Iris pigment epithelial cell (primary cell): ENCODE measurements at regions not wholly inside any gene's neighbourhood (a gene's known extent, or its start where the extent isn't known, plus 50 kb on each side); places are given as distances from the start of the nearest gene placed in this dataset.
A peak's percentile ranks its signal among the peaks of the same experiment; 100 is the strongest.
"Not testable (repeated sequence)": the region's sequence is repeated elsewhere in the genome, so short reads cannot be mapped to it uniquely, and the experiment has no call there.

Experiments
- DNase-seq: peaks from one replicate; pipeline ENCODE4 v3.0.0-alpha.2; 2011; ENCODE audit warnings: low read depth

DNA sequence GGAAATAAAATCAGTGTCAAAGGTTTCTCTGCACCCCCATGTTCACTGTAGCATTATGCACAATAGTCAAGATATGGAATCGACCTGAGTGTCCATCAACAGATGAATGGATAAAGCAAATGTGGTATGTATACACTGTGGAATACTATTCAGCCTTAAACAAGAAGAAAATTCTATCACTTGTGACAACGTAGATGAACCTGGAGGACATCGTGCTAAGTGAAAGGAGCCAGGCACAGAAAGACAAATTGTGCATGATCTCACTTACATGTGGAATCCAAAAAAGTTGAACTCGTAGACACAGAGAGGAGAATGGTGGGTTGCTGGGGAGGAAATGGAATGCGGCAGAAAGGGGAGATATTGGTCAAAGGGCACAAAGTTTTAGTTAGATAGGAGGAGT, 136.3 kb upstream of the ESR1 start:
- DNase-seq, result no peak

DNA sequence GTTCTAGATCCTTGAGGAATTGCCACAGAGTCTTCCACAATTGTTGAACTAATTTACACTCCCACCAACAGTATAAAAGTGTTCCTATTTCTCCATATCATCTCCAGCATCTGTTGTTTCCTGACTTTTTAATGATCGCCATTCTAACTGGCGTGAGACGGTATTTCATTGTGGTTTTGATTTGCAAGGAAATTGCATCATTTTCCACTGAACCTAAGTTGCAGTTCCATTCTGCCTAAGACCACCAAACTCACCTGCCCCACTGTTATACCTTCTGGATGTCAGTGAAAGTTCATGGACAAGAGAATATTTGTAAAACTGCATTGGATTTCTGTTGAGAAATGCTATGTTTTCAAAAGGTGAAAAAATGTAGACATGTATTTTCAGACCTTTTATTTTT, 132.9 kb upstream of the ESR1 start:
- no peak for DNase-seq

DNA sequence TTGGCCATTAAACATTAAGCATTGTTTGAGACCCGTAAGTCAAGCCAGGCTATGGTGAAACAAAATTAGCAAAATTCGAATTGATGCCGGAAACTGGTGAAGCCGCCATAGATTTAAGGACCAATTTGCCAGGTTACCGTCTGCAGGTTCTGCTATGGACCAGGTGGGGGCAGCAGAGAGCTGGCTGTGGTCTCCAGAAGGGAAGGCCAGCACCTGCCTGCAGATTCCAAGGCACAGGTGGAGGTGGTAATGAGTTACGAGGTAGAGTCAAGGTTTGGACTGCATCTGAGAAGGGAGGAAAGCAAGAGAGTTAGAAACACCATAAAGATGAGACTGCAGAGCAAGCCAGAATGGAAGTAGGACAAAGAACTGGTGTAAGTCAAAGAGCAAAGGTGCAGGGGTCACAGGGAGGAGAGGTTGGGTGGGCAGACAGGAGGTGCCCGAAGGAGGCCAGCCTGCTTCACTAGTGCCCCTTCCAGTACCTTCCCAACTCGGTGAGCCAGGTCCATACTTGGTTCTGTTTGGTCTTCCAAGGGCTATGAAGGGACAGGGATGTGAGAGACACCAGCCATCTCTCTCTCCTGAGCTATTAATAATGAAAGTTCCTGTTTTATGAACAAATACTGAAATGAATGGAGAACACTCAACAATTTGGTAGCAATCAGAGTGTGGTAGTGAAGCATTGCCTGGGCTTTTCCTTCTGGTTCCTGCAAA, 131.6 kb upstream of the ESR1 start:
- DNase-seq, result peak; percentile 16

DNA sequence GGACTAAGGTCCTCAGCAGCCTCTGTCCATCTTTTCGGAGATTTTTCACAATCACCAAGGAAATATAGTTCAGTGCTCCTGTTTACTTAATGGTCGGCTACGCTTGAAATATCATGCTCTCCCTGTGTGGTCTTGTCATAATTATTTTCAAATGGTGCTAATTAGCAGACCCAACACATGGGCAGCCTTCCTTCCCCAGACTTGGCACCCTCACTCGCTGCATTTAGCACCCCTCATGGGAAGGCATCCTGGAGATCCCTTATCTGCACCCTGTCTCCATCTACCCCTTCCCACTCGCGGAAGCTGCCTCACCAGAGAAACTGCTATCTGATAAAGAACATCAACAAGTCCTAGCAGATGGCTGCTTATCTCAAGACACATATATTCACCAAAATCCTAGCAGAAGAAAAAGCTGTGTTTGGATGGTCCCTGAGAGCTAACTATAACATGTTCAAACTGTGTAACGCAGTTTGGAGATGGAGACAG, 131.0 kb upstream of the ESR1 start:
- no peak for DNase-seq

DNA sequence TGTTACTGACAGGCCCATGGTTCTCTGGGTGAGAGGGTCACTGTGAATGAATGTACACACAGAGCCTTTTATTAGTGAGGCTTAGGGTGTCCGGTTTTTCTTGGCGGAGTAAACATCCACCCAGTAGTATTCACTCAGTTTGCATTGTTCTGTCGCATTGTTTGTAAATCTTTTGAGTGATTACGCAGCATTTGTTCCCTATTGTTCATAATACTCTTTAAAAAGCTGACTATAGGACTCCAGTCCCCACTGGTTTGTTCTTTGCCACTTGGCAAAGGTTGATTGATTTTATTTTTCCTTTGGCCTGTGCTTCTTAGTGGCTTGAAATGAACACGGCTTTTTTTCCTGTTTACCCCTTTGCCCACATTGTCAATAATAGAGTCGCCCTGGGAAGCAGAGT, 130.1 kb upstream of the ESR1 start:
- DNase-seq, result no peak

DNA sequence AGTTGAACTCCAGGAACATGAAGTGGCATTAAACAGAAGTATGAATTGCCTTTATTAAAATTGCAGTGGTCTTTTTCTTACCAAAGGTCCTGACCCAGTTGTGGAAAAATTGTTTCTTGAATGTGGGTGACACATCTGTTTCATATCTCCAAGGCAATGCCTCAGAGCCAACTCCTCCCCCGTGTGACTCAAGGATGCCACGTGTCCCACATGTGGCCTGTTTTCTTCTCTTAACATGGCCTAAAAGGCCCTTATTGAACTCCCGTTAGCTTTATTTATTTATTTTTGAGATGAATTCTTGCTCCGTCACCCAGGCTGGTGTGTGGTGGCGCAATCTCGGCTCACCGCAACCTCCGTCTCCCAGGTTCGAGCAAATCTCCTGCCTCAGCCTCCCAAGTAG, 128.4 kb upstream of the ESR1 start:
- DNase-seq, result peak; percentile 72

DNA sequence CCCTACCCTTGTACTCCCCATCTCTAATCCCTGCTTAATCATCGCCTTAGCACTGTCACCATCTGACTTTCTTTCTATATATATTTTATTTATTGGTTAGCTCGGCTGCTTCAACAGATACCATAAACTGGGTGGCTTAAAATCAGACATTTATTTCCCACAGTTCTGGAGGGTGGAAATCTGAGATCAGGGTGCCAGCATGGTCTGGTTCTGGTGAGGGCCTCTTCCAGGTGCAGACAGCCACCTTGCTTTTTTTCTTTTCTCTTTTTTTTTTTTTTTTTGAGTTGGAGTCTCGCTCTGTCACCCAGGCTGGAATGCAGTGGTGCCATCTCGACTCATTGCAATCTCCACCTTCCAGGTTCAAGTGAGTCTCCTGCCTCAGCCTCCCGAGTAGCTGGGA, 127.5 kb upstream of the ESR1 start:
- DNase-seq, result no peak

DNA sequence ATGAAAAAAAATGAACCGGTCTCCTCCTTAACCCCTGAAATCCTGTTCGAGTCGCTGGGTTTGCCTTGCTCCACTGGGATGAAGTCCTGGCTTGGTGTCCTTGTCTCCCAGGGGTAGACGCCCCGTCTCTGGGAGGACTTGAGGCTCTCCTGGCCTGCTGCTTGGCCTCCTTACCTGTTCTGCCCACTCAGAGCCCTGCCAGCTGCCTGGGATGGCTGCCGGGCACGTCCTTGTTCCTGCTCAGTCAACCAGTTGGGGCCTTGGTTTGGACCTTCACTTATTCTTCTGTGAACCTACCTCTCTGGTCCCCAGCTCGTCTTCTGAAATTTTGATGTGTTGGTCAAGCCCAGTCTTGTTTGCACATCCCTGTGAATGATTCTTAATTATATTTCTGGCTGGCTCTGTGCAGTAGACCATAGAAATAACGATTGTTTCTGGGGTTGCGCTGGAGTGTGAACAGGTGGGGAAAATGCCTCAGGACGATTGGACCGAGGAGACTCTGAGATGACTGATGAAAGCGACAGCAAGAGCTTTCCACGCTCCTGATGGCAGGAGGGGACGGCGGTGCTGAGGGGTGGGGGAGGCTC, 126.5 kb upstream of the ESR1 start:
- no peak for DNase-seq

DNA sequence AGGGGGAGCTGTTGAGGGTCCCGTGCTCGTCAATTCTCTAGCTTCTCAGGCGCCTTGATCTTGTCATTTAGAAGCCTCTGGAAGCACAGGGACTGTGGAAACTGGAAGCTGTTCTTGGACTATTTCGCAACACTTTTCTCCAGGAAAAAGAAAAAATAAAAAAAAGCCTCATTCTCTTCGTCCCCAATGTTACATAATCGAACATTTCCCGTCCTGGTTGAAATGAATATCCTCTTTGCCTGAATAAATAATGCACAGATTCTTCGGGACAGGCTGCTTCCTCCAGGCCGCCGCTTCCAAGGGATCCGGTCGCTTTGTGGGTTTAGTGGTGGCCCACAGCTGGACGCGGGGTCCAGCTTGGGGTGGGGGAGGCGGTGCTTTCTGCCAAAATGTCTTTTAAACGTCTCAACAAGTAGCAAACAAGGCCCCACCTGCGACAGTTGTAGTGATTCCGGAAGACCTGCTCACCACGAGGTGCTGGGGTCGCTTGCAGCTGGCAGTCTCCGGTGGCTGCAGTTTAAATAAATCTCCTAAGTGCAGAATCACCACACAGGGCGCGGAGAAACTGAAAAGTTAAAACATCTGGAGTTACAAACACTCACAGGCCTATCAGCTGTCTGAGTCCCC, 125.9 kb upstream of the ESR1 start:
- peak; percentile 24 for DNase-seq

DNA sequence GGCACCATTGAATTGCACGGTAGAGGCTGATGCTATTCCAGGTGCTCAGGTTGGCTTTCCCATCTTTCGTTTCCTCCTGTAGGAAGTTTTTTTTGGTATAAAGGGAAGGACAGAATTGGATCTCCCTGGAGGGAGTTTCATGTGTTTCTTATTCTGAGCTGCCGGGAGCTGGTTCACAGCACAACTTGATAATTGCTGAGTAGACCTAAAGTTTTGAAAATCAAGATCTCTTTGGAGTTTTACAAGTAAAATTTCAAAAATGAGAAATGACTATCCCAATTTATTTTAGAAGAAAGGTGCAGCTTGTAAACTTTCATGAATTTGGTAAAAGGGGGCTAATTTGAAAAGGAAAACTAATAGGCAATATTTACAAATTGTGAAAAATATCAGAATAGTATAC, 125.2 kb upstream of the ESR1 start:
- no peak for DNase-seq

DNA sequence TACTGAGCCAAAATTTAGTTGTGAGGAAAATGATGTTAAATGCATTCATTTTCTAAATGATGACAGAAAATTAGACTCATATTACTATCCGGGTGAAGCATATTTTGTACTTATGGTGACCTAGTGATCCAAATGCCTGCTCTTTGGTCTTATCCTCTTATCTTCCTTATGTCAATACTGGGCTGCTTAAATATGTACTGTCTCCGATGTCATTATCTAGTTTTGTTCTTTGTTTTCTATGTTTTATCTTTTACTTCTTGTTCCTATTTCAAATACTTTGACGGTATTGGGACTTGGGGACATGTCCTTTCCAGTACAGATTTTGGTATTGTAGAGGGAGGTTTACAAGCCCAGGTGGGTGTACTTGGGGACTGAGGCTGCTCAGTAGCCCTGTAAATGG, 124.6 kb upstream of the ESR1 start:
- no peak for DNase-seq

DNA sequence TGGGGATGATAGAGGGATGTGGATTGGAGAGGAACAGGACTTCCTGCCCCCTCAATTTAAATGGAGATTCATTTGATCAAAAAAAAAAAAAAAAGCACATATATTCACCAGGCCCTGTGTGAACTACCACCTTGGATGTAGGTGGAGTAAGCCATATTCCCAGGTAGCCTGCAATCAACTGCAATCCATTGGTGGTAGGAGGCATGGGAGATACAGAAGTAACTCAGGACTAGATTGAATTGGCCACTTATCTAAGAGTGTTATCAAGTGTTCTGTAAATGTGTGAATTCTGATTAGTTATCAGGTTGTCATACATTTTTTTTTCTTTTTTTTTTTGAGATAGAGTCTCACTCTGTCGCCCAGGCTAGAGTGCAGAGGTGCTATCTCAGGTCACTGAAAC, 124.1 kb upstream of the ESR1 start:
- DNase-seq, result no peak

DNA sequence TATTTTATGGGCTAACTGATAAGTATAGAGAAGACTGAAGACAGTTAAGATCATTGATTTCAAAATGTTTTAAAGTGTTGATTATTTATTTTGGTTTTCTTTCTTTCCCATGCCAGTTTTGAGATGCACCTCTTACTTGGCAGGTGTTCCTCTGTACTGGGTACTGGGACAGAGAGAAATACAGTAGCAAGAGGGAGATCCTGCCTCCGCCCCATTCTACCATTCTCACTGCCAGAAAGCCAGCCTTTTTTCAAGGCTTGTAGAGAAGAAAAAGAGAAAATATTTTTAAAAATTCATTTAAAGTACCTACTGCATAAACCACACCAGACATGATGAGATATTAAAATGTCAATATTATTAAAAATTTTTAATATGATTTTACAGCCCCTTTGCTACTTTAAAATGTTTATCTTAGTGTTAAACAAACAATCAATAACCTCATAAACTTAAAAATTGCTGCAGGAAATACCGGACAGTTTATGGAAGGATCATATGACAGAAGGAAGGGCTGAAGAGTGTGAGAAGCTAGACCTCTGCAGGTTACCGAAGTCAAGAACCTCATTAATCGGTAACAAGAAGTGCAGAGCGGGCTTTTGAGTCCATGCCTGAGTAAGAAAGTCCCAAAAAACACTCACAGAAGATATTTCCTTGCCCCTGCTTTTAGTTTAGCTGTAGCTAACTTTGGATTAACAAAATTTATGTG, 117.8 kb upstream of the ESR1 start:
- DNase-seq, result no peak

DNA sequence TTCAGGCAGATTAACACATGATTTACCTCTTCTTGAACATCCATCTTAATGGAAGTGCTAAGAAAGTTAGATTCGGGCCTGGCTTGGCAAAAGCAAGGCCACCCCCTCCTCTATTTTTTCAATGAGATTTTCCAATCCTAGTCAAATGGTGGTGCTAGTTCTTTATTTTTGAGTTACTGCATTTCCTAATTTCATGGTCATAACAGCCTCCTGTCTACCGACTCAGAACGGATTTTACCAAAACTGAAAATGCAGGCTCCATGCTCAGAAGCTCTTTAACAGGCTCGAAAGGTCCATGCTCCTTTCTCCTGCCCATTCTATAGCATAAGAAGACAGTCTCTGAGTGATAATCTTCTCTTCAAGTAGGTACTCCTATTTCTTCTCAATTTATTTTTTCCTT, 117.2 kb upstream of the ESR1 start:
- no peak for DNase-seq

DNA sequence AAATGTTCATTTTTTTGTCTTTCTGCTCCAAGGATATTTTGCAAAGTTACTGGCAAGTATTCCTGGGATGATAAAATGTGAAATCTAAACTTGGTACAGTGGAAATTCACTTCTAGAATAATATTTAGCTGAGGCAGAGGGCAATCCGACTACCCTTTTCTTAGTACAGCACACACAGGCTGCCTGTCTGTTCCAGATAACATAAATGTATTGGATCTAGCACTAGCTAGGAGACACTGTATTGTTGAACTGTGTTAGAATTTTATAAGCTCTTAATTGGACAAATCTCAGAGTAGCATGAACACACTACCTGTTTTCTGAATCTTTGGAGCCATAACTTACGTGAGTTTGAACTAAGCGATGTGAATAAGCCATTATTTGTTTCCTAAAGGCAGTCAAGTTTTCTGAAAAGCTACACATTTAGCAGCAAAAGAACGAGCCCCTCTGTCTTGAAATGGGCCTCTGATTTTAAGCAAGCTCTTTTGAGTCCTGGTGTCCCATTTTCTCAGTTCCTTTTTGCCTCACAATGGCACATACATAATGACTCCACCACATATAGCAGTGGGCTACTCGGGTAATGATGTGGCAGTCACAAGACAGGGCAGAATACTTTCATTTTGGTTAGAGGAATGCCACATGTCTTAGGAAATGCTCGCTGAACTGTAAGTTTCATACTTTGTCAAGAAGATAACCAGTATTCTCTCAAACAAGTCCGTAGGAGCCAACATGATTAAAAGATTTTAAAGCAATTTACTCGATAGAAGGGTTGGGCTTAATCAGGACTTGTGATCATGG, 116.5 kb upstream of the ESR1 start:
- DNase-seq, result no peak

DNA sequence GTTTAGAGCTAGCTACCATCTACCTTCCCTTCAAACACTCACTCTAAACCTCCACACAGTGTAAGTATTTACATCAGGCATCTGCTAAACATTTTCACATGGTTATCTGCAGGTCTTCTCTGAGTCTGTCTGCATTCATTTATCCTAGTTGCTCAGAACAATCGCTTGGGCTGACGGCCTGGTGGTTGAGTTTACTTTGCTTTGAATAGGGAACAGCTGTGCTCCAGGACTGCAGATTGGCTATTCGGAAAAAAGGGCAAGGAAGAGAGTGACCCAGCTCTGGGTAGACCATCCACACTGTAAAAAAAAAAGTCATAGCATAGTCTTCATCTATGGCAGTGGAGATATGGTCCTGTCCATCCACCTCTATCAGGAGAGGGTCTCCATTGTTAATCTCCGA, 115.3 kb upstream of the ESR1 start:
- DNase-seq, result no peak

DNA sequence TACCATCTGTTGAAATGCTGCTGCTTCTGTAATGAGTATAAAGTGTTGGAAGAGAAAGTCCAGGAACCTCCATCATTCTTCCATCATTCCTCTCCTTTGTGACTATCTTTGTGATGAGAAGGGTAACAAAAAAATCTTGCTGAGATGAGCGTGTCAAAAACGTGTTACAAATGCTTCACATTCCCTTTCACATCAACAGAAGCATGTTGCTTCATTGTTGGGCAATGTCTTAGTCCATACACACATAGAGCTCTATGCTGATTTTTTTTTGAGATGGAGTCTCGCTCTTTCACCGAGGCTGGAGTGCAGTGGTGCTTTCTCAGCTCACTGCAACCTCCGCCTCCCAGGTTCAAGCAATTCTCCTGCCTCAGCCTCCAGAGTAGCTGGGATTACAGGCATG, 114.1 kb upstream of the ESR1 start:
- DNase-seq, result no peak

DNA sequence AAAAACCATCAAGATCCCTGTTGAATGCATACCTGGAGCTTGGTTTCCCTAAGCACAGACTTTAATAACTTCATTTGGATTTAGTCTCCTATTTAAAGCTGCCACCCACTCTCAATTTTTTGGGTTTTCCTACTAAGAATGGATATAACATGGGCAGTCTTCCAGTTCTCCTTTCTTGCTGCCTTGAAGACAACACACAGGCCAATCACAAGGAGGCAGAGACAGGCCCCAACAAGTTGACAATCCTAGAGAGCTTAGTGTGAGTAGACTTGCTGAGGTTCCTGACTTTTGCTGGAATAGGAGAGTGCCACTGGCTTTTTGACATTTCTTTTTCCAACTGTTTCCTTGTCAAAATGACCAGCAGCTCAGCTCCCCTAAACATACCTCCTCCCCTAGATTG, 112.3 kb upstream of the ESR1 start:
- no peak for DNase-seq

DNA sequence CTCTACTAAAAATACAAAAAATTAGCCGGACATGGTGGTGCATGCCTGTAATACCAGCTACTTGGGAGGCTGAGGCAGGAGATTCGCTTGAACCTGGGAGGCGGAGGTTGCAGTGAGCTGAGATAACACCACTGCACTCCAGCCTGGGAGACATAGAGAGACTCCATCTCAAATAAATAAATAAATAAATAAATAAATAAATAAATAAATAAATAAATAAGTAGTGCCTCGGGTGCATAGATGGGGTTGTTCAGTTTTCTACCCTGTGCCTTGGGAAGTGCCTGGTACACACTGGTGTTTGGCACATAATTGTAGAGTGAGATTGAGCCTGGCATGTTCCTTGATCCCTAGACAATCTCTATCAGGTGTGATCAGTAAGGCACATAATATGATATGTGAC, 111.2 kb upstream of the ESR1 start:
- not testable (repeated sequence) for DNase-seq

DNA sequence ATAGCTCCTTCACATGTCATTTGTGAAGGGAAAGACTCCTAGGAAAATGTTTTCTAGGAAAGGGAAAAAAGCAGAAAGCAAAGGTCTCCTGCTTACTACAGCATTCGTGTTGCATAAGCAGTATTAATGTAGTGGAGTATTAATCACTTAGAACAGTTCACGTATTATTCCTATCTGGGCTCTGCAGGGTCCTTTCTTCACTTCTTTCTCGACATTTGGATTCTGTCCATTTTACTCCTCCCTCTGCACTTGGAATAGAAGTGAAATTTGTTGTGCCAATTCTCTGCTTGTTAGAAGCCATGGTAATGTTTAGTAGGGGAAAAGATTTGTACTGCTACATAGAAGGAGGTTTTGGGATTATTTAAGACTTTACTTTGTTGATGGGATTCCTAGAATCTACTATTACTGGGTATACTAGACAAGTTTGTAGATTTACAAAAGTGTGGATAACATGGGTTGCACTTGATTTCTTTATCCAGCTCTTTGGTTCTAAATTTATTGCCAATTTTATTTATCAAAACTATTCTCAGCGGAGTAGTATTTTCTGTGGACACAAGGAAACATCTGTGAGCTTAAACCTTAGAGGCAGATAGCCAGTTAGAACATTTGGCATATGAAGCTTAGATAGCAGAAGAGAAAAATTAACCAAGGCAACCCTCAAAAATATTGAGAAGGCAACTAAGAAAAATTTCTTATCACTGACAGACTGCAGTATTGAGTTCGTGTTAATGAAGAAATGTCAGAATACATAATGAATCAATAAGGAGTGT, 108.4 kb upstream of the ESR1 start:
- DNase-seq, result no peak

DNA sequence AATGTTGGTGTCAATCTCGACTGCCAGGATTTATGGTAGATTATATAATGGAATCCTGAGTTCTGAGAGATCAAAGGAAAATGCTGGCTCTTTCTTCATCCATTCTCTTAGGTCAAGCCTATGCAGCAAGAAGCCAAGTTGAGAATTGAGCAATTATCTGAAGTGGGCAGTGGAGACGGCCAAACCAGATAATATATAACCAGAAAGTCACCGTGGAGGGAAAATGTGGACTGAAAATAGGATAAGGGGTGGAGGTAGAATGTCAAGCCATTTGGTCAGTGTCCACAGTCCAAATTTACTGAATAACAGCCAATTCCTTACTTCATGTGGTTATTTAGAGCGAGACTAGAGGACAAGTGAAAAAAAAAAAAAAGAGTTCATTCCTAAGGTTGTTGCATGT, 107.8 kb upstream of the ESR1 start:
- no peak for DNase-seq
